ENCODE measurements at regions not wholly inside any gene's neighbourhood (a gene's known extent, or its start where the extent isn't known, plus 50 kb on each side); places are given as distances from the start of the nearest gene placed in this dataset.

DNA sequence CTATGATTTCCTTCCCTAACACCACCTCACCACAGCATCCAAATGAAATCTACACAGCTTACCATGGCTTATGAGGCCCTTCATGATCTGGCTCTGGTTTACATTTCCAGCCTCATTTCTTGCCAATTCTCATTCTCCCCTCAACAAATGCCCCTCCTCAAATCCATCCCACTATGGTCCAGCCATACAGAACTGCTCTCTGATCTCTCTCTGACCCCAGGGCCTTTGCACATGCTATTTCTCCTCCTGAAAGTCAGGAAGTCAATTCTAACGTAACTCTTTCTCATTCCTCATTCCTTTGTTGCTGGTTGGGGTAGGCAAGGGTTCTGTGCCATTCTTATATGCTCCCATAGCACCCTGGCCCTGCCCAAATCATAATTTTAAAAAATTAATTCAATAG, 120.0 kb downstream of the LRIG2 start:
- 94 to 97% methylated on average over 1 of the region's 1 CpG for WGBS, 2 donors

DNA sequence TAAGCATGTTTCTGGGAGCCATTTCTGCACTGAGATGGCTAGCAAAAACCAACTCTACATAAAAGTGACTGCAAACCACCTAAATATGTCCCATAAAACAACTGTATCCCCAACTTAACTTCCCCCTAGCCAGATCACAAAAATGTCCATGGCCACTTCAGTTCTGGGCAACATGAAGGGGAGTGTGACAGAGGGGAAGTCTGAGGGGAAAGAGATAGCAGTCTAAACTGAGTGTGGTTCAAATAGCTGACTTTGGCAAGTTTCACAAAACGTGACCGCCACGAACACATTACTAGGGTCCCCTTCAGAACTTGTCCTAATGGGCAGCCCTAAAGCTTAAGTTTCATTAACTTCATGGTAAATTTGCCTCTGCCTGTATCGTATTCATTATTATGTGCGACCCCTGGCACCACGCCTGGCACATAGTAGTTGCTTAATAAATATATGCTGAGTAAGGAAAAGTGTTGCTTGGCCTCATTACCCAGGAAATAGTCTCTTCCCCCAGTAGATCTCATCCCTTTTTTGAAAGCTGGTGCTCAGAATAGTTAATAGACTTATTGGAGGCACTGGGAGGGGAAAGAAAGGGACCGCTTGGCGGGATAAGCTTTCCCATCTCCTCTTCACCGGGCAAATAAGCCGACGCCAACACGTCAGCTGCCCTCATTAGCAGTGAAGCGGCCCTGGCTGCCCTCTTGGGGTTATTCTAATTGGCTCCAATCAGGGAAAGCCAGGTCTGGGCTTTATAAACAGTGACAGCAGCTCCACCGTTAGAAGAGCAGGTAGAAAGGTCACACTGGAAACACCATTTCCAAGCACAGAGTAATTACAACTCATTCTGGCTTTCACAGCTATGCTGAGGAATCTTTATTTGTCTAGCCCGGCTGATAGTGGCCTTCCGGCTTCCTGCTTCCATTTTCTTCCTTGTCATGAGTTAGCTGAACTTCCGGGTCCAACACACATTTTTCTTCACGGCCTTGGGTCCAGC, 122.1 kb downstream of the LRIG2 start:
- 89 to 90% methylated on average over 18 of the region's 18 CpGs for WGBS, 2 donors
- no peaks in the 10 kb centered on the region for H3K36me3 ChIP-seq
- H3K4me3 ChIP-seq (replicated peaks in 1 of 3): no peak overlapping the region
- H3K9me3 ChIP-seq: no peaks in the 10 kb centered on the region
- peaks cover 4 to 5% of the 10 kb centered on the region in 2 donors for H3K4me1 ChIP-seq
- H3K27ac ChIP-seq: no peak overlapping the region
- TF ChIP-seq POLR2A (IDR thresholded peaks at IDR 0.05): no peak
- TF ChIP-seq, protein P1, sequence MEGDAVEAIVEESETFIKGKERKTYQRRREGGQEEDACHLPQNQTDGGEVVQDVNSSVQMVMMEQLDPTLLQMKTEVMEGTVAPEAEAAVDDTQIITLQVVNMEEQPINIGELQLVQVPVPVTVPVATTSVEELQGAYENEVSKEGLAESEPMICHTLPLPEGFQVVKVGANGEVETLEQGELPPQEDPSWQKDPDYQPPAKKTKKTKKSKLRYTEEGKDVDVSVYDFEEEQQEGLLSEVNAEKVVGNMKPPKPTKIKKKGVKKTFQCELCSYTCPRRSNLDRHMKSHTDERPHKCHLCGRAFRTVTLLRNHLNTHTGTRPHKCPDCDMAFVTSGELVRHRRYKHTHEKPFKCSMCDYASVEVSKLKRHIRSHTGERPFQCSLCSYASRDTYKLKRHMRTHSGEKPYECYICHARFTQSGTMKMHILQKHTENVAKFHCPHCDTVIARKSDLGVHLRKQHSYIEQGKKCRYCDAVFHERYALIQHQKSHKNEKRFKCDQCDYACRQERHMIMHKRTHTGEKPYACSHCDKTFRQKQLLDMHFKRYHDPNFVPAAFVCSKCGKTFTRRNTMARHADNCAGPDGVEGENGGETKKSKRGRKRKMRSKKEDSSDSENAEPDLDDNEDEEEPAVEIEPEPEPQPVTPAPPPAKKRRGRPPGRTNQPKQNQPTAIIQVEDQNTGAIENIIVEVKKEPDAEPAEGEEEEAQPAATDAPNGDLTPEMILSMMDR (IDR thresholded peaks at IDR 0.05): no peak
- intact Hi-C loops (cut with DNase I): no loop called here
- H3K27me3 ChIP-seq: no peaks in the 10 kb centered on the region
- no peak for DNase-seq

More for the DNA sequence above, 120.0 kb downstream of the LRIG2 start:
- Histone ChIP-seq H3K27ac (no peak overlapping the region), H3K4me3 (replicated peaks in 1 of 3) (no peak overlapping the region), H3K9me3 (no peaks in the 10 kb centered on the region), H3K36me3 (no peaks in the 10 kb centered on the region), H3K4me1 (no peaks in the 10 kb centered on the region), H3K27me3 (no peaks in the 10 kb centered on the region)
- no peak for DNase-seq
- intact Hi-C loops (cut with DNase I): no loop called here
- TF ChIP-seq, protein P1 (IDR thresholded peaks at IDR 0.05): no peak
- no peak for TF ChIP-seq POLR2A (IDR thresholded peaks at IDR 0.05)

DNA sequence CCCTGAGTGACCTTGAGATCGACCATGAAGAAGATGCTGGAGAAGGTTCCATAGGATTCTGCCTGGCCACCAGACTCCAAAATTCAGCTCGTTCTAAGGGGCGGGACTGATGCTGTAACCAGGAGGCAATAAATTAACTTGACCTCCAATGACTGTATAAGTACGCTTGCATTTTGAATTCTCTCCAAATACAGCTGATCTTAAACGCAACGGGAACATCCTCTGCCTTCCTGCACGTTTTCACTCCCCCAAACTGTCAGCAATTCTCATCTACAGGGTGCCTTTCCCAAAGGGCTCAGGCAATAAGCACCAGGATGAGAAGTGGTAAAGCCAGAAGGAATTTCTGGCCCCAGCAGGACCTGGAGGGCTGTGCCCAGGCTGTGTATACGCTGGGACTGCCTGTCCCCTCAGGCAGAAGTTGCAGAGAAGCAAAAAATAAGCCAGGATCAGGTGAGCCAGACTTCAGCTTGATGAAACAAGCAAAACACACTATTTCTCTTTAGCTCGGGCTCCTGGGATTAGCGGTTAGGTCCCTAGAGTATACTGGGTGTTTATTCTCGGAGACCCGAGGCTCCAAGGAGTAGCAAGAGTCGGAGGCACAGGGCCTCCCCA, 124.8 kb downstream of the LRIG2 start:
- H3K4me3 ChIP-seq (replicated peaks in 1 of 3): no peak overlapping the region
- DNase-seq: peak in 1 of 2 donors; percentile 32
- TF ChIP-seq, protein P1 (IDR thresholded peaks at IDR 0.05): no peak
- TF ChIP-seq POLR2A (IDR thresholded peaks at IDR 0.05): no peak
- H3K9me3 ChIP-seq: no peaks in the 10 kb centered on the region
- peaks cover 11 to 16% of the 10 kb centered on the region in 2 donors for H3K4me1 ChIP-seq
- H3K36me3 ChIP-seq: no peaks in the 10 kb centered on the region
- H3K27me3 ChIP-seq: no peaks in the 10 kb centered on the region
- WGBS, 2 donors: 62 to 80% methylated on average over 13 of the region's 13 CpGs
- intact Hi-C loops (cut with DNase I): no loop called here
- H3K27ac ChIP-seq: peak overlapping the region in 1 of 3 donors; percentile 90

DNA sequence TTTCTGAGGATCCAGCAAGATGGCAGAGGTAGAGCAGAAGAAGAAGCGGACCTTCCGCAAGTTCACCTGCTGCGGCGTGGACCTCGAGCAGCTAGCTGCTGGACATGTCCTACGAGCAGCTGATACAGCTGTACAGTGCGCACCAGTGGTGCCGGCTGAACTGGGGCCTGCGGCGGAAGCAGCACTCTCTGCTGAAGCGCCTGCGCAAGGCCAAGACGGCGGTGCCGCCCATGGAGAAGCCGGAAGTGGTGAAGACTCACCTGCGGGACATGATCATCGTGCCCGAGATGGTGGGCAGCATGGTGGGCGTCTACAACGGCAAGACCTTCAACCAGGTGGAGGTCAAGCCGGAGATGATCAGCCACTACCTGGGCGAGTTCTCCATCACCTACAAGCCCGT, 125.8 kb downstream of the LRIG2 start:
- peak overlapping the region in 2 of 3 donors; percentile 68 to 90 for H3K27ac ChIP-seq
- no peaks in the 10 kb centered on the region for H3K36me3 ChIP-seq
- H3K27me3 ChIP-seq: no peaks in the 10 kb centered on the region
- H3K9me3 ChIP-seq: no peaks in the 10 kb centered on the region
- no peak for TF ChIP-seq POLR2A (IDR thresholded peaks at IDR 0.05)
- TF ChIP-seq, protein P1 (IDR thresholded peaks at IDR 0.05): no peak
- no peak for DNase-seq
- H3K4me3 ChIP-seq (replicated peaks in 1 of 3): no peak overlapping the region
- peaks cover 11 to 16% of the 10 kb centered on the region in 2 donors for H3K4me1 ChIP-seq
- intact Hi-C loops (cut with DNase I): no loop called here
- 93 to 98% methylated on average over 24 of the region's 24 CpGs for WGBS, 2 donors

Data from thyroid gland (tissue), 4 donors.